GM21528 (cell line): ENCODE measurements at regions not wholly inside any gene's neighbourhood (a gene's known extent, or its start where the extent isn't known, plus 50 kb on each side); places are given as distances from the start of the nearest gene placed in this dataset.
"Not testable (repeated sequence)": the region's sequence is repeated elsewhere in the genome, so short reads cannot be mapped to it uniquely, and the experiment has no call there.

Experiments used
- ATAC-seq: cut with Tn5 transposase; IDR thresholded peaks from one replicate; pipeline ENCODE4 v1.9.1; 2021; ENCODE audit warnings: mild to moderate bottlenecking, moderate library complexity; ENCODE audit not compliant: unreplicated experiment, low FRiP score

DNA sequence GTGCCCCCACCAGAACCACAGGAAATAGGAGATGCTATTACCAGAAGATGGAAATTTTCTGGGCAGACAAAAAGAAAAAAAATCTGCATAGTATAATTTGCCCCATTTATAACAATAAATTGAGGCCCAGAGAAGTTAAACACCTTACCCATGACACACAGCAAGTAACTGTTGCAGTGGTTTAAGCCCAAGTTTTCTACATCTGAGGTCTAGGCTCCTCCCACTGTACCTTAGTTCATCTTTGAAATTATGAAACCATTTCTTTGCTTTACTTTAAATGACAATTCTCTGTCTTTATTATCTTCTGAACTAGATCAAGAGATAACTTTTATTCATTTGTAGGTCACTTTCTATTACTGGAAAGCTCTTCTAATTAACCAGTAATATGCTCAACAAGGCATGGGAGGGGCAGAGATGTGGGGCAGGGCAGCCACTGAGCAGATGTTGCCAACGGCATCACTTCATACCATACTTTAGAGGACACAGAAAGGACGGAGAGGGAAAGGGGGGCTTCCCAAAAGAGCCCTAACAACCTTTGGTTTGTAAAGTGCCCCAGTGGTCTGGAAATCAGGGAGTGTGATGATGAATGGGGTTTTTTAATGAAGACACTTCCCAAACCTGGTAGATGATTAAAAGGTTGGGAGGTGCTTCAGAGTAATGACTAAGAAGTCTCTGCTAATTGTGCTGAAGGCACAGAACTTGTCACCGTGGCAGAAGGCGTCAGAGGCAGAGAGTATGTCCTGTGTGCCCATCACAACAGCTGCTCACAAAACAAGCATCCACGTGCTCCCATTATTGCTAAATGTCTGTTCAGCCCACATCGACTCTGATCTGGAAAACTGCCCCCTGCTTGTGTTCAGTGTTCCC is 342.5 kb downstream of the SHQ1 start:
- no peak for ATAC-seq

DNA sequence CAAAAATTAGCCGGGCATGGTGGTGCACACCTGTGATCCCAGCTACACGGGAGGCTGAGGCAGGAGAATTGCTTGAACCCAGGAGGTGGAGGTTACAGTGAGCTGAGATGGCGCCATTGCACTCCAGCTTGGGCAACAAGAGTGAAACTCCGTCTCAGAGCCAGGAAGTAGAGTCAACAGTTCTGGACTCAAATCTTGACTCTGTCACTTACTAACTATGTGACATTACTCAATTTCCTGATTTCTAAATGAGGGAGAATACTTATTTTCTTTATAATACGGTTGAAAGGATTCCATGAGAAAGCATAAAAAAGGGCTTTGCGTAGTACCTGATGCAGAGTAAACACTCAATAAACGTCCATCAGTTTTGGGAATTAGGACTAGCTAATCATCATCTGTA is 350.7 kb downstream of the SHQ1 start:
- ATAC-seq: not testable (repeated sequence)

DNA sequence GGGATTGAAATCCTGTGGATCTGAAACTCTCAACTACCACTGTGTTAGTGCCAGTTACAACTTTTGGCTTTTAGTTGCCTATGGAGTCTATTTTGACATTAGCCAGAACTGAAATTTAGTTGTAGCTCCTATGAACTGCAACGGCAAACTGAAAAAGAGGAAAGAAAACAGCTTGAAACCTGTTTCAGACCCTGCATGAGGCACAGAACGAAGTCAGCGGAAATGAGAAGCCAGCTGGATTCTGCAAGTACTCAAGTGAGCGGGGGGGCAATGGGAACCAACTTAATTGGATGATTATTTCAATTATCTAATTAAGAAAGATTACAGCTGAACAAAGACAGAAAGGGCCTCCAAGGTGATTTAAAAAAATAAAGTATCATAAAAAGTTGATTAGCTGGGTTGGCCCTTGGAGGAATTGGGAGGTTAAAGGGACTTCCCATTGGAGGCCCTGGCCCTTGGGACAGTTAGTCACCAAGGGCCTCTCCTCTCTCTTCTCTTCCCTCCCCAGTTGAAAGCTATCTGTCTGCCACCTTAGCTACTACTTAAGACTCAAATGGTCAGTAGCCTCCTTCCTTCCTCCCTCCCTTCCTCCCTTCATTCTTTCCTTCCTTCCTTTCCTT is 352.1 kb downstream of the SHQ1 start:
- ATAC-seq: no peak

DNA sequence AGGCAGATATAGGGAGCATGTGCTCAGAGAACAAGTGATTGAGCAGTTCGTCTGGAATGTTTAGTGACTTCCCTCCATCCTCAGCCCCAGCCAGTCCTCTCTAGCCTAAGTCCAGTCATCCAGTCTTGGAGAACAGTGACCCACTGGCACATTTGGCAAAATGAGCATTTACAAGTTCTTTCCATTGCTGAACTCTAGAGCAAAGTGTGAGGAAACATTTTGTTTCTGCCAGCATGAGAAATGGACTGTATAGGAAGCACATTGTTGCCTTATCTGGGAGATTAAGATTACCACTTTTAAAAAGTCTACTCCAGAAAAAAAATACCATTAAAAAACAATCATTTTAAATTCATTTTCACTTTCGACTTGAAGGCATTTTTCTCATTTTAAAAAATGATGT is 353.6 kb downstream of the SHQ1 start:
- no peak for ATAC-seq

DNA sequence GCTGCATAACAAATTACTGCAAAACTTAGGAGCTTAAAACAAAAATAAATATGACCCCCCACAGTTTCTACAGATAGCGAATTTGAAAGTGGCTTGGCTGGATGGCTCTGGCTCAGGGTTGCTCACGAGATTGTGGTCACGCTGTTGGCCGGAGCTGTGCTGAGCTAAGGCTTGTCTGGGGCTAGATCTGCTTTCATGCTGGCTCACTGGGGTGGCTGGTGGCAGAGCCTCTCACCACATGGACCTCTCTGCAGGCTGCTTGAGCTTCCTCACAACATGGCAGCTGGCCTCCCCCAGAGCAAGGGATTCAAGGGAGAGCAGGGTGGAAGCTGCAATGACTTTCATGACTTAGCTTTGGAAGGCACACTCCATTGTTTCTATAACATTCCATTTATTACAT is 354.1 kb downstream of the SHQ1 start:
- no peak for ATAC-seq

DNA sequence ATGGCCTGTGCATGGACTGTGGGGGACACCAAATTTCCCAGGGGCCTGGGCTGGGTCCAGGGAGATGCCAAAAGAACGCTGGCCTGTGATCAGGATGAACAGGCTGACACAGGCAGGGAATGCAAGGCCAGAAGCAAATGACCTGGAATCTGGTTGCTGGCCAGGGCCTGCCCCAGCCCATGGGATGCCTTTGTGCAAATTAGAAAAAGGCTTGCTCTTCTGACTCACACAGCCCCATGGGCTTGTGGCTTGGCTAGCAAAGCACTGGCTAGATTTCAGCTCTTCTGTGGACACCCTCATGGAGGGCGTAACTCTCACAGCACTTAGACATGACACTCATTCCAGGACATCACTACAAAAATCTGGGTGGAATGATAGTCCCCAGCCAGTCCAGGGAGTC is 356.0 kb downstream of the SHQ1 start:
- ATAC-seq: no peak

DNA sequence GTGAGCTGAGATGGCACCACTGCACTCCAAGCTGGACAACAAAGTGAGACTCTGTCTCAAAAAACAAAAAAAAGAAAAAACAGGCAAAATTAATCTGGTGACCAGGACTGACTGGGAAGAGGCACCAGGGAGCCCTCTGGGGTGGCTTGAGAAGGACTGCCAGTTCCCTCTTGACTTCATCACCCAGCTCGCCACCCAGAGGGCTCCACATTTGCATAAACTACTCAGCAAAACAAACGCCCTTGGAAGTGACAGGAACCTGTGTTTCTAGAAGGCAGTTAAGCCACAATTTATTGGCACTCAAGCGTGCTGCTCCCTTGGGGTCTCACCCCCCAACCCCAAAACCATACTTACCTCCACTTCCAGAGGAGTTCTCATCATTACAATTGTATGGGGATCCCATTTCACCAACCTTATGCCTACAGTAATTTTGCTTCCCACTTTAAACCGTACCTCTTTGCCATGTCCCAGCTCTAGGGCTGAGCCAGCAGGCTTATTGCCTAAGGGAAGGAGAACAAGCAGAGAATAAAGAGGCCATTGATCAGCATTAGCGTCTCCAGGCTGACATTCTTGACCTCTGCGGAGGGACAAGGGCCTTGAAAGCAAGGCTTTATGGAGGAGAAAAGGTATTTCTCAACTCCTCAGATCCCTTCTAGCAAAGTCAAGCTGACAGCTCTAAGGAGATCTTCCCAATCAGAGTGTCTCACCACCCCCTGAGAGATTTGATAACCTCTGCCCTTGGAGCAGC is 357.4 kb downstream of the SHQ1 start:
- no peak for ATAC-seq

DNA sequence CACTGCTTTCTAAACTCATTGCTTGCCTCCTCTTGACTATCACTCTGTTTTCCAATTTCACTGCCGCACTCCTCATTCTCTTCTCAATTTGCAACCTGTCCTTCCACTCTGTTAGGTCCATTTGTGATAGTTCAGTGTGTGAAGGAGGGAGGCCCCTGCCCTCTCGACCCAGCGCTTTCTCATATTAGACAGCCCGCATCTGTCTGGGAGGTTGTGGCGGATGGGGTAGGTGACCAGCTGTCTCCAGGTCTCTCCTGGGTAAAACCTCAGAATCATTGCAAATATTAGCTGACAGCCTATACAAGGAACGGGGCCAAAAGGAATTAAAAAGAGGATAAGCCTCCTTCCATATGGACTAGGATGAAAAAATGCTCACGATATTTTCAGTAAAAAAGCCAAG is 358.3 kb downstream of the SHQ1 start:
- ATAC-seq: no peak

DNA sequence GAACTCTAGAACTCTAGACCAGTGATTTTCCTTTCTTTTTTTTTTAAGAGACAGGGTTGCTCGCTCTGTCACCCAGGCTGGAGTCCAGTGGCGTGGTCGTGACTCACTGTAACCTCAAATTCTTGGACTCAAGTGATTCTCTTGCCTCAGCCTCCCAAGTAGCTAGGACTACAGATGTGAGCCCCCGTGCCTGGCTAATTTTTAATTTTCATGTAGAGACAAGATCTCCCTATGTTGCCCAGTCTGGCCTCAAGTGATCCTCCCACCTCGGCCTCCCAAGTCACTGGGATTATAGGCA is 359.6 kb downstream of the SHQ1 start:
- no peak for ATAC-seq

DNA sequence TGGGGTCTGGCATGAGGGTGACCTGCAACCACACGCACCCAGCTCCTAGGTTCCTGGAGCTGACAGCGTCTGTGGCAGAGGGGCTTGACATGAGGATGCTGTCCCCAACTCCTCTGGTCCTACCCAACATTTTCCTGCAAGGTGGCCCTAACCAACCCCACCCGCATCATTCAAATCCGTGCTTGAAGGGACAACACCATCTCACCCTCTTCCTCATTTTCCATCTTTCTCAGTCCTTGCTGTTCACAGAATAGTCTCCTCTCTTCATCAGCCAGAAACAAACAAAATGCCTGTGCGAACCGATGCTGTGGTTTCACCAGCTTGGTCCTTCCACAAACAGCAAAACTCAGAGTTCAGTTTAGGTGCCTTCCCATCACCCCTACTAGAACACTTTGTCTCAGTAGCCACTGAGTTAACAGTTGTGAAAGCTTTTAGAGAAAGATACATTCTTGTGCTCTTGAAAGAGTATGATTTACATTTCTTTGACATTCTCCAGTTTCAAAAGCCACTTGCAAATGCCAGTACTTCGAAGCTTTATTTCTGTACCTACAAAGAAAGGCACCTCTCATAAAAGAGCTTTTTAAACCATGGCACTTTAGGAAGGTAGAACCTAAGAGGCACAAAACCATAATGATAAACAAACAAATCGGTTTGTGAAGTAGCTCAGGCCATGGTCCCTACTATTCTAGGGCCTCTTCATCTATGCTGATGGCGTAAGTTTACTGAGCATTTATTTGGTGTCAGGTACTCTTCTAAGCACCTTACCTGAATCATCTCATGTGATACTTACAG is 360.1 kb downstream of the SHQ1 start:
- ATAC-seq: no peak

DNA sequence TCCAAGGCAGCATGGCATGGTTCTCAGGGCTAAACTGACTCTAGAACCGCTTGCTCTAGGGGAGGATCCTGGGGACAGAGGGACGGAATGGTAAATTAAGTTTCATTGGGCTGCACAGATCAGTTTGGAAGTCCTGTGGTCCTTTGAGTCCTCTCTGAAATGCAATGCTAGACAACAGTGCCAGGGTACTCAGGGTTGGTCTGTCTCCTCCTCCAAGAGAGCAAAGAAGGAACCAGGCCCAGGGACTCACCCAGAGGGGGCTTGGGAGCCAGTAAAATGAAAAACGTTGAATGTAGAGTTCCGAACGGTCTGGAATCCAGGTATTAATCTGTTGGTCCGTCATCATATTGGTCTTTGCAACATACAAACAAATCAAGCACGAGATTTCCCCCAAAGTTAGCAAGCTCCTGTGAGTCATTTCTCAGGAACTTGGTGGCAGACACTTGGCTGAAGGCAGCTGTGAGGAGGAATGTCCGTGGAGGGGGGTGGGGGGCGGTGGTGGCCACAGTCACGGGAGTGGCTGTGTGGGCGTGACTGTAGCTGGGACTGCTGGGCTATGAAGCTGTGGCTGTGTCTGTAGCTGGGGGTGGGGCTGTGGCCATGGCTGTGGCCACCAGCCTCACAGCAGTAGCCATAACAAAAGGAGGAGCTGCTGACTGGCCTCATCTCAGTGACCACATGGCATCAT is 361.0 kb downstream of the SHQ1 start:
- no peak for ATAC-seq

DNA sequence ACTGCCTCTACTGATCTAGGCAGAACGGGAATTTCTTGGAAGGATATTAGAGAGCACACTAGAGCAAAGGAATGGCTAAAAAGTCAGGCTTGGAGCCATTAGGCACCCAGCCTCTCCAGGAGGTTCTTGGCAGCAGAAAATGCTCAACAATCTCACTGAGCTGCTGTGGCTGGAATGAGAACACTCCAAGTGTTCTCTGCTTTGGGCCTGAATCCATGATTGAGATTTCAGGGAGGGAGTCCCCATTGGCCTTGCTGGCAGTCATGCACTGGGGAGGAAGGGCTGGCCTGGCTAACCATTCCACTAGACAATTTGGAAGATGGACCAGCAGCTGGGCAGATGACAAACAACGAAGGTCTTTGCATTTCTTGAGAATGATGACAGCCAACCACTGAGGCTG is 362.6 kb downstream of the SHQ1 start:
- ATAC-seq: no peak

DNA sequence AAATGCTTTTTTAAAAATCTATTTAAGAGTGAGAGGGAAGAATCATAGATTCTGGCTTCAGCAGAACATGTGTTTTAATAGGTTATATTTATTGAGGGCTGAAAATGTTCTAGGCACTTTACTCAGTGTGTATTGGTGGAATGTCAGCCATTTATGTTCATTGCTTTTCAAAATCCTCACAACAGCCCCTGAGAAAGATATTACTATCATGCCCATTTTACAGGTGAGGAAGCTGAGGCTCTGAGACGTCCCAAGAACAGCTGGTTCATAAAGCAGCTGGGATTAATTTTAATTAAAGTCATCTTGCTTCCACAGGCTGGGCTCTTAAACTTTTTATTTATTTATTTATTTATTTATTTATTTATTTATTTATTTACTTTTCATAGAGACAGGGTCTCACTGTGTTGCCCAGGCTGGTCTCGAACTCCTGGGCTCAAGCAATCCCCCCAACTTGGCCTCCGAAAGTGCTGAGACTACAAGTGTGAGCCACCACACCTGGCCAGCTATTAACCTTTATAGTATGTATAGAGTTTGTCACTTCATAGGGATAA is 364.6 kb downstream of the SHQ1 start:
- ATAC-seq: no peak

DNA sequence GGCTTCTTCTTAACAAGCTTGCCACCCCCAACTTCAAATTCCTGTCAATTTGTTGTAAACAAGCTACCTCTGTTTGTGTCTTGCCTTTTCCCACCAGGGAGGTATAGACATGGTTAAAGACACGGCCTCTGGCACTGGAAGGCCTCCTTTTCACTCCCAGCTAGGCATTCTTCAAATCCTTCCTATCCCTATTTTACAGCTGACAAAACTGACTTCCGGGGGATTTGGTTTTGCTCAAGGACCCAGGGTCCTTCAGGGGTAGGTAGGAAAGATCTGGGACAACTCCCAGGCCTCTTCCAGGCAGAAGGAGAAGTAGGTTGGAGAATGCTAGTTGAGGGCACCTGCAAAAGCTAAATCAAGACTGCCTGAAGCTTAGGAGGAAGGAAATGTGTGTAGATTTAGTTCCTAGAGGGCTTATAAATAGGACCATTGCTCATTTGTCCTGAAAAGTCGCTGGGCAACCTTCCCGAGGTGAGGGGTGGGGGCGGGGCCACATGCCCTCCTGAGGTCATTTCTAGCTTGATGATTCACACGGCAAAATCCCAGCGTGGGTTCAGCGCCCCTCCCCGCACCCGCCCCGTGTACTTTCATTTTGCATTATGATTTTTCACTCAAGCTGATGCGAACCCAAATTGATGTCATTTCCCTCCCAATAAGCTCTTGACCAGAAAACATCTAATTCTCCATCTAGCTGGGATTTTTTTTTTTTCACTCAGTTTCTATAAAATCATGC is 365.5 kb downstream of the SHQ1 start:
- peak; percentile 50 for ATAC-seq

DNA sequence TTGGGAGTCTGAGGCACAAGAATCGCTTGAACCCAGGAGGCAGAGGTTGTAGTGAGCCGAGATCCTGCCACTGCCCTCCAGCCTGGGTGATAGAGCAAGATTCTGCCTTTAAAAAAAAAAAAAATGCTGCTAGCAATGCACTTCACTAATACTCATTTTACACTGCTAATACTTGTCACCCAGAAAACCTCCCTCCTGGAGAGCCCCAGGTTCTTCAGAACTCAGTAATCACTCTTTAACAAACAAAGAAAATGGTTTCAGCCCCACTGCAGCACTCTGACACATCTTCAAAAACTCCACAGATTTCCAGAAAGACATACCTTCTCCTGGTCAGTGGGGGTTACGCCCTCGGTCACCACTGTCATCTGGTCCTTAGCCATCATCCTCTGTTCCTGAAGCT is 366.7 kb downstream of the SHQ1 start:
- ATAC-seq: no peak

DNA sequence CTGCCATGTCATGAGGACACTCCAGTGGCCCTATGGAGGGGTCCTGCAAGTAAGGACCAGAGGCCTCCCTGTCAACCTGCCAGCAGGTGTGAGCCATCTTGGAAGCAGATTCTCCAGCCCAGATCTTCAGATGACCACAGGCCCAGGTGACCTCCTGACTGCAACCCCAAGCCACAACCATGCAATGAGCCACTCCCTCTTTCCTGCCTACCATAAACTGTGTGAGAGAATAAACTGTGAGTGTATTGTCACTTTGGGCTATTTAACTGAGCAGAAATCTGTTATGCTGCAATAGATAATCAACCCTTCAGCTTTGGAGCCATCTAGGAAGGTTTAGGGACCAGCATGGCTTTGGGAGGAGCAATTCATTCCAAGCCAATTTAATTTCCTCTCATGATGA is 367.9 kb downstream of the SHQ1 start:
- ATAC-seq: no peak

DNA sequence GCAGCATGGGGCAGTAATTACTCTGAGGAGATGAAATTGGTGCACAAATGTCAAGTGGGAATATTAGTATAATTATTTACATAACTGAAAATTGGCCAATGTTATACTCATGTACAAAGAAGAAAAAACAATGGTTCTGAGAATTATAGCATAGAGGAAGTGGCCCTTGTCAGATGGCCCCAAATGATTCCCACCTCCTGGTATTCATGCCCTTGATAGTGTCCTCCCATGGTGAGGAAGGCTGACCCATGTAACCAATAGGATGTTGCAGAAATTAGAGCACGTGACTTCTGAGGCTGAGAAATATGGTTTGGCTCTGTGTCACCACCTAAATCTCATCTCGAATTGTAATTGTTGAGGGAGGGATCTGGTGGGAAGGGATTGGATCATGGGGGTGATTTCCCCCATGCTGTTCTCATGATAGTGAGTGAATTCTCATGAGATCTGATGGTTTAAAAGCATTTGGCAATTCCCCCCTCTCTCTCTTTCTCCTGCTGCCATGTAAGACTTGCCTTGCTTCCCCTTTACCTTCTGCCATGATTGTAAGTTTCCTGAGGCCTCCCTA is 368.5 kb downstream of the SHQ1 start:
- no peak for ATAC-seq

DNA sequence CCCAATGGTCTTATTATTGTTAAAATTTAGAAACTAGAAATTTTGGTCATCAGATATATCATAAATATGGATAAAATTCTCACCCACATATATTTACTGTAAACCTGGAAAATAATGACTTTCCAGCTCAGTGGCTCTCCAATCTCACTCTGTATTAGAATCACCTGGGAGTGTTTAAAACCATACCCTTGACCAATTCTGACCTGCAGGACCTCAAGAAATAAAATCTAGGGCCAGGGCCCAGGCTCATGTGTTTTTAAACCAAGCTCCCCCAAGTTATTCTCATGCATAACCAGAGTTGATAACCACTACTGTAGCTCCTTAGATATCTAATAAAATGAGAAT is 372.1 kb downstream of the SHQ1 start:
- no peak for ATAC-seq
